ENCODE measurements at regions not wholly inside any gene's neighbourhood (a gene's known extent, or its start where the extent isn't known, plus 50 kb on each side); places are given as distances from the start of the nearest gene placed in this dataset.
"Not testable (repeated sequence)": the region's sequence is repeated elsewhere in the genome, so short reads cannot be mapped to it uniquely, and the experiment has no call there.

DNA sequence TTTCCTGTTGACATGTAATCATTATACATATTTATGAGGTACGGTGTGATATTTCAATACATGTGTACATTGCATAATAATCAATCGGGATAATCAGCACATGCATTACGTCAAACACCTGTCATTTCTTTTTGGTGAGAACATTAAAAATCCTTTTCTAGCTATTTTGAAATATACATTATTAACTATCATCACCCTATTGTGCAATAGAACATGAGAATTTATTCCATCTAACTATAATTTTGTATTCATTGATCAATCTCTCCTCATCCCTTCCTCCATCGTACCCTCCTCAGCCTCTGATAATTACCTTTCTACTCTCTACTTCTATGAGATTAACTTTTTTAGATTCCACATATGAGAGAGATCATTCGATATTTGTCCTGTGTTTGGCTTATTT, 170.9 kb upstream of the GHR start:
- Histone ChIP-seq H3K36me3 (ENCODE audit: insufficient read depth, low read length) (no peaks in the 10 kb centered on the region), H3K27me3 (ENCODE audit: control insufficient read depth in 1 of 2, insufficient read depth in 2 of 2, low read length in 2 of 2) (no peaks in the 10 kb centered on the region), H3K4me1 (ENCODE audit: insufficient read depth, low read length) (no peaks in the 10 kb centered on the region), H3K9me3 (ENCODE audit: control insufficient read depth in 1 of 2, insufficient read depth in 1 of 2, low read length in 2 of 2) (no peaks in the 10 kb centered on the region), H3K27ac (ENCODE audit: low read depth in 1 of 2, low read length in 2 of 2) (no peak overlapping the region), H3K4me3 (ENCODE audit: low read length) (no peak overlapping the region)
- H3K27ac Mint-ChIP-seq = no peak overlapping the region
- no peak for TF ChIP-seq CTCF (IDR thresholded peaks at IDR 0.05)
- no peak for ATAC-seq (ENCODE audit: poor library complexity)
- POLR2A ChIA-PET = no interaction called here
- DNase-seq = no peak
- H3K4me3 Mint-ChIP-seq = no peak overlapping the region
- H3K27me3 Mint-ChIP-seq = no peaks in the 10 kb centered on the region
- CTCF ChIA-PET = no interaction called here
- peaks cover 2% of the 10 kb centered on the region for H3K9me3 Mint-ChIP-seq
- H3K36me3 Mint-ChIP-seq (ENCODE audit: low read depth) = no peaks in the 10 kb centered on the region
- H3K4me1 Mint-ChIP-seq (ENCODE audit: low read depth) = no peaks in the 10 kb centered on the region
- intact Hi-C loops (cut with DNase I, micrococcal nuclease) = no loop called here

- intact Hi-C loops (cut with DNase I, micrococcal nuclease); H3K27ac ChIP-seq (ENCODE audit: low read depth in 1 of 2, low read length in 2 of 2); H3K36me3 ChIP-seq (ENCODE audit: insufficient read depth, low read length); POLR2A ChIA-PET; H3K27me3 Mint-ChIP-seq; H3K9me3 ChIP-seq (ENCODE audit: control insufficient read depth in 1 of 2, insufficient read depth in 1 of 2, low read length in 2 of 2); H3K27me3 ChIP-seq (ENCODE audit: control insufficient read depth in 1 of 2, insufficient read depth in 2 of 2, low read length in 2 of 2); H3K9me3 Mint-ChIP-seq; H3K4me1 Mint-ChIP-seq (ENCODE audit: low read depth); DNase-seq; H3K4me1 ChIP-seq (ENCODE audit: insufficient read depth, low read length); H3K27ac Mint-ChIP-seq; ATAC-seq (ENCODE audit: poor library complexity); H3K4me3 ChIP-seq (ENCODE audit: low read length); H3K4me3 Mint-ChIP-seq; H3K36me3 Mint-ChIP-seq (ENCODE audit: low read depth); CTCF ChIA-PET: not testable (repeated sequence)
Observed at GRCh38 chr5:42259914-42260313, 163.3 kb upstream of the GHR start.

DNA sequence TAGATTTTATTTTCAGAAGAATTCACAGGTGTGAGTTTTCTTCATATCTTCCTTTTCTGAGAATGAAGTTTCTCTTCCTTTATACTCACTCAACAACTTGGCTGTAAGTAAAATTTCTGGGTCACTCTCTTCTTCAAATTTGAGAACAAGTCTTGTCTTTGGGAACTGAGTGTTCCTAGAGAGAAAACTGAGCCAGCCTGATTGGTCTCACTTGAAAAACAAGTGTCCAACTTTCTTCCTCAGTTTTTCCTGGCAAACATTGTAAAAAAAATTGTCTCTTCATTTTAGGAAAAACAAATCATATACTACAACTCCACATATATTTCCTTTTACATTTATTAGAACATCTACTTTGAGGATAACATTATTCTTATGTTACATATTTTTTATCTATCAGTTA, 156.1 kb upstream of the GHR start:
- H3K9me3 Mint-ChIP-seq = peaks cover 2% of the 10 kb centered on the region

DNA sequence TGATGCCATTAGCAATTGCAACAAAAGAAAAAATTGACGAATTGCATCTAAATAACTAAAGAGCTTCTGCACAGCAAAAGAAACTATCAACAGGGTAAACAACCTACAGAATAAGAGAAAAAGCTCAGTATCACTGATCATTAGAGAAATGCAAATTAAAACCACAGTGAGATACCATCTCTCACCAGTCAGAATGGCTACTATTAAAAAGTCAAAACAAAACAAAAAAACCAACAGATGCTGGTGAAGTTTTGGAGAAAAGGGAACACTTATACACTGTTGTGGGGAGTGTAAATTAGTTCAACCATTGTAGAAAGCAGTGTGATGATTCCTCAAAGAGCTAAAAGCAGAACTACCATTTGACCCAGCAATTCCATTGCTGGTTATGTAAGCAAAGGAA, 155.1 kb upstream of the GHR start:
- H3K27me3 Mint-ChIP-seq; CTCF ChIA-PET; H3K36me3 Mint-ChIP-seq (ENCODE audit: low read depth); POLR2A ChIA-PET; H3K4me1 ChIP-seq (ENCODE audit: insufficient read depth, low read length); H3K27ac Mint-ChIP-seq; H3K4me3 ChIP-seq (ENCODE audit: low read length); H3K4me3 Mint-ChIP-seq; DNase-seq; ATAC-seq (ENCODE audit: poor library complexity); H3K4me1 Mint-ChIP-seq (ENCODE audit: low read depth); H3K9me3 ChIP-seq (ENCODE audit: control insufficient read depth in 1 of 2, insufficient read depth in 1 of 2, low read length in 2 of 2); H3K27me3 ChIP-seq (ENCODE audit: control insufficient read depth in 1 of 2, insufficient read depth in 2 of 2, low read length in 2 of 2); H3K27ac ChIP-seq (ENCODE audit: low read depth in 1 of 2, low read length in 2 of 2); H3K9me3 Mint-ChIP-seq; intact Hi-C loops (cut with DNase I, micrococcal nuclease); H3K36me3 ChIP-seq (ENCODE audit: insufficient read depth, low read length): not testable (repeated sequence)

More for the DNA sequence above, 156.1 kb upstream of the GHR start:
- H3K27me3 Mint-ChIP-seq = peaks cover 6% of the 10 kb centered on the region
- DNase-seq (no peak), ATAC-seq (ENCODE audit: poor library complexity) (no peak)
- H3K27ac Mint-ChIP-seq = no peak overlapping the region
- H3K9me3 ChIP-seq (ENCODE audit: control insufficient read depth in 1 of 2, insufficient read depth in 1 of 2, low read length in 2 of 2) = no peaks in the 10 kb centered on the region
- no peaks in the 10 kb centered on the region for H3K4me1 Mint-ChIP-seq (ENCODE audit: low read depth)
- POLR2A ChIA-PET = no interaction called here
- intact Hi-C loops (cut with DNase I, micrococcal nuclease) = no loop called here
- H3K4me3 Mint-ChIP-seq = no peak overlapping the region
- H3K4me1 ChIP-seq (ENCODE audit: insufficient read depth, low read length) = no peaks in the 10 kb centered on the region
- no peaks in the 10 kb centered on the region for H3K36me3 ChIP-seq (ENCODE audit: insufficient read depth, low read length)
- CTCF ChIA-PET = no interaction called here
- H3K4me3 ChIP-seq (ENCODE audit: low read length) = no peak overlapping the region
- H3K27ac ChIP-seq (ENCODE audit: low read depth in 1 of 2, low read length in 2 of 2) = no peak overlapping the region
- no peak for TF ChIP-seq CTCF (IDR thresholded peaks at IDR 0.05)
- no peaks in the 10 kb centered on the region for H3K36me3 Mint-ChIP-seq (ENCODE audit: low read depth)
- no peaks in the 10 kb centered on the region for H3K27me3 ChIP-seq (ENCODE audit: control insufficient read depth in 1 of 2, insufficient read depth in 2 of 2, low read length in 2 of 2)

Data from CD4-positive, alpha-beta T cell (primary cell).